ENCODE measurements at regions not wholly inside any gene's neighbourhood (a gene's known extent, or its start where the extent isn't known, plus 50 kb on each side); places are given as distances from the start of the nearest gene placed in this dataset.
A peak's percentile ranks its signal among the peaks of the same experiment; 100 is the strongest.

- DNase-seq (ENCODE audit: low read depth in 2 of 2) = peak in 1 of 2 donors; percentile 69
- no peak overlapping the region for H3K4me3 ChIP-seq (replicated peaks in 1 of 4; ENCODE audit: control extremely low read depth in 1 of 4, insufficient read depth in 1 of 4, low read depth in 3 of 4, low read length in 4 of 4)
- no peaks in the 10 kb centered on the region for H3K9me3 ChIP-seq (ENCODE audit: control insufficient read depth, insufficient read depth, low read depth, low read length)
- no peaks in the 10 kb centered on the region for H3K79me2 ChIP-seq (ENCODE audit: control insufficient read depth, insufficient read depth, low read length)
- H2AFZ ChIP-seq (ENCODE audit: low read length) = no peak overlapping the region
- H4K20me1 ChIP-seq (ENCODE audit: control insufficient read depth, extremely low read depth, insufficient read depth, low read length) = no peaks in the 10 kb centered on the region
- no peak overlapping the region for H3K4me2 ChIP-seq (ENCODE audit: extremely low read depth, insufficient read depth, low read length)
- TF ChIP-seq EZH2 (IDR thresholded peaks at IDR 0.05; ENCODE audit: low read length, missing control alignments) = no peak
- TF ChIP-seq, protein P1, sequence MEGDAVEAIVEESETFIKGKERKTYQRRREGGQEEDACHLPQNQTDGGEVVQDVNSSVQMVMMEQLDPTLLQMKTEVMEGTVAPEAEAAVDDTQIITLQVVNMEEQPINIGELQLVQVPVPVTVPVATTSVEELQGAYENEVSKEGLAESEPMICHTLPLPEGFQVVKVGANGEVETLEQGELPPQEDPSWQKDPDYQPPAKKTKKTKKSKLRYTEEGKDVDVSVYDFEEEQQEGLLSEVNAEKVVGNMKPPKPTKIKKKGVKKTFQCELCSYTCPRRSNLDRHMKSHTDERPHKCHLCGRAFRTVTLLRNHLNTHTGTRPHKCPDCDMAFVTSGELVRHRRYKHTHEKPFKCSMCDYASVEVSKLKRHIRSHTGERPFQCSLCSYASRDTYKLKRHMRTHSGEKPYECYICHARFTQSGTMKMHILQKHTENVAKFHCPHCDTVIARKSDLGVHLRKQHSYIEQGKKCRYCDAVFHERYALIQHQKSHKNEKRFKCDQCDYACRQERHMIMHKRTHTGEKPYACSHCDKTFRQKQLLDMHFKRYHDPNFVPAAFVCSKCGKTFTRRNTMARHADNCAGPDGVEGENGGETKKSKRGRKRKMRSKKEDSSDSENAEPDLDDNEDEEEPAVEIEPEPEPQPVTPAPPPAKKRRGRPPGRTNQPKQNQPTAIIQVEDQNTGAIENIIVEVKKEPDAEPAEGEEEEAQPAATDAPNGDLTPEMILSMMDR (conservative IDR thresholded peaks at IDR 0.05 in 1 of 2, IDR thresholded peaks at IDR 0.05 in 1 of 2; ENCODE audit: low read depth in 1 of 2, low read length in 2 of 2) = no peak
- no peaks in the 10 kb centered on the region for H3K36me3 ChIP-seq (ENCODE audit: control insufficient read depth, insufficient read depth, low read length)
- no peak overlapping the region for H3K27ac ChIP-seq (ENCODE audit: insufficient read depth, low read length)
- no peaks in the 10 kb centered on the region for H3K27me3 ChIP-seq (ENCODE audit: control insufficient read depth, insufficient read depth, low read length)
- H3K4me1 ChIP-seq (ENCODE audit: control insufficient read depth, extremely low read depth, insufficient read depth, low read length) = peaks cover 25% of the 10 kb centered on the region
- H3K9ac ChIP-seq (ENCODE audit: insufficient read depth, low read length) = no peak overlapping the region
Measured at GRCh38 chr17:72336026-72336803, 215.4 kb downstream of the SOX9 start.

DNA sequence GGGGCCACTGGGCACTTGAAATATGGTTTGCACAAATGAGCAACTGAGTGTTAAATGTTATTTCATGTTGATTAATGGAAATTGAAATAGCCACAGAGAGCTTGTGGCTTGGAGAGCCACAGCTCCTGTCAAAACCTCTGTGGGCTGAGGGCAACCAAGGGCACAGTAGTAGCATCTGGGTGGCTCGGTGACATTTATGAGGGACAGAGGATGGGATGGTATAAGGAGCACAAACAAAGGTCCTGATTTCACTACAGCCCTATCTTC, 215.9 kb downstream of the SOX9 start:
- Histone ChIP-seq H3K9ac (ENCODE audit: insufficient read depth, low read length) (no peak overlapping the region), H3K4me2 (ENCODE audit: extremely low read depth, insufficient read depth, low read length) (no peak overlapping the region), H2AFZ (ENCODE audit: low read length) (no peak overlapping the region), H3K4me1 (ENCODE audit: control insufficient read depth, extremely low read depth, insufficient read depth, low read length) (peaks cover 25% of the 10 kb centered on the region), H3K27ac (ENCODE audit: insufficient read depth, low read length) (no peak overlapping the region), H3K9me3 (ENCODE audit: control insufficient read depth, insufficient read depth, low read depth, low read length) (no peaks in the 10 kb centered on the region), H3K27me3 (ENCODE audit: control insufficient read depth, insufficient read depth, low read length) (no peaks in the 10 kb centered on the region), H4K20me1 (ENCODE audit: control insufficient read depth, extremely low read depth, insufficient read depth, low read length) (no peaks in the 10 kb centered on the region), H3K79me2 (ENCODE audit: control insufficient read depth, insufficient read depth, low read length) (no peaks in the 10 kb centered on the region), H3K4me3 (replicated peaks in 1 of 4; ENCODE audit: control extremely low read depth in 1 of 4, insufficient read depth in 1 of 4, low read depth in 3 of 4, low read length in 4 of 4) (no peak overlapping the region), H3K36me3 (ENCODE audit: control insufficient read depth, insufficient read depth, low read length) (no peaks in the 10 kb centered on the region)
- DNase-seq (ENCODE audit: low read depth in 2 of 2) = no peak
- no peak for TF ChIP-seq EZH2 (IDR thresholded peaks at IDR 0.05; ENCODE audit: low read length, missing control alignments)
- TF ChIP-seq, protein P1 (conservative IDR thresholded peaks at IDR 0.05 in 1 of 2, IDR thresholded peaks at IDR 0.05 in 1 of 2; ENCODE audit: low read depth in 1 of 2, low read length in 2 of 2) = no peak

DNA sequence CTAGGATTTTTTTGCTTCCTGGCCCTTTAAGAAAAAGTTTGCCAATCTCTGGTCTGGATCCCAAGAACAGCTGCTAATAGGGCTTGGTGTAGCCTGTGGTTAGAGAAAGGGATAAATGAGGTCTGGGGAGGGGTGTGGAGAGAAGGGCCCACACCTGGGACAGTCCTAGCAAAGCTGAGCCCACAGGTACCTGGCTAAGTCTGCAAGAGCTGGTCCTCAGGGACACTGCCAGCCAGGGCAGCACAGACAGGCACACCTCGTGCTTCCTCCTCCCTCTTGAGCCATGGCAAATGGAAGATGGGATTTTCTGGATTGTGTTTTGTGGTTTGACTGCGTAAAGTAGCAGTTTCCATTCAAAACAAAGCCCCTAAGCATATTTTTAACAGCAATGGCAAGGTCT, 217.5 kb downstream of the SOX9 start:
- Histone ChIP-seq H3K4me1 (ENCODE audit: control insufficient read depth, extremely low read depth, insufficient read depth, low read length) (peaks cover 30% of the 10 kb centered on the region), H3K4me2 (ENCODE audit: extremely low read depth, insufficient read depth, low read length) (peak overlapping the region; percentile 21), H3K27ac (ENCODE audit: insufficient read depth, low read length) (peak overlapping the region; percentile 90)

More for the DNA sequence above, 217.5 kb downstream of the SOX9 start:
- H4K20me1 ChIP-seq (ENCODE audit: control insufficient read depth, extremely low read depth, insufficient read depth, low read length) = no peaks in the 10 kb centered on the region
- no peaks in the 10 kb centered on the region for H3K36me3 ChIP-seq (ENCODE audit: control insufficient read depth, insufficient read depth, low read length)
- H3K4me3 ChIP-seq (replicated peaks in 1 of 4; ENCODE audit: control extremely low read depth in 1 of 4, insufficient read depth in 1 of 4, low read depth in 3 of 4, low read length in 4 of 4) = no peak overlapping the region
- no peaks in the 10 kb centered on the region for H3K27me3 ChIP-seq (ENCODE audit: control insufficient read depth, insufficient read depth, low read length)
- peak overlapping the region; percentile 1 for H3K9ac ChIP-seq (ENCODE audit: insufficient read depth, low read length)
- DNase-seq (ENCODE audit: low read depth in 2 of 2) = peak in 1 of 2 donors; percentile 33
- H3K79me2 ChIP-seq (ENCODE audit: control insufficient read depth, insufficient read depth, low read length) = no peaks in the 10 kb centered on the region
- TF ChIP-seq, protein P1 (conservative IDR thresholded peaks at IDR 0.05 in 1 of 2, IDR thresholded peaks at IDR 0.05 in 1 of 2; ENCODE audit: low read depth in 1 of 2, low read length in 2 of 2) = no peak
- TF ChIP-seq EZH2 (IDR thresholded peaks at IDR 0.05; ENCODE audit: low read length, missing control alignments) = no peak
- no peaks in the 10 kb centered on the region for H3K9me3 ChIP-seq (ENCODE audit: control insufficient read depth, insufficient read depth, low read depth, low read length)
- no peak overlapping the region for H2AFZ ChIP-seq (ENCODE audit: low read length)

All from fibroblast of lung (primary cell).